Astrocyte of the spinal cord (primary cell): ENCODE measurements at regions not wholly inside any gene's neighbourhood (a gene's known extent, or its start where the extent isn't known, plus 50 kb on each side); places are given as distances from the start of the nearest gene placed in this dataset.
"Not testable (repeated sequence)": the region's sequence is repeated elsewhere in the genome, so short reads cannot be mapped to it uniquely, and the experiment has no call there.

Source experiments
- DNase-seq: peaks from one replicate; pipeline ENCODE4 v3.0.0; 2011; ENCODE audit warnings: low read depth, low spot score
- H3K4me3 ChIP-seq: 2 replicates; pipeline ENCODE4 v1.5.1; 2011; ENCODE audit warnings: low read depth, mild to moderate bottlenecking, low read length, moderate library complexity
- in situ Hi-C: cut with HindIII; loops from 2 replicates; pipeline ENCODE4 v1.10.0; 2017; ENCODE audit warnings: low sequenced_read_pairs
- TF ChIP-seq, protein P1 (sequence below): IDR thresholded peaks from 2 replicates; pipeline ENCODE4 v1.5.1; 2012; ENCODE audit warnings: low read depth, mild to moderate bottlenecking, low read length, inconsistent platforms

DNA sequence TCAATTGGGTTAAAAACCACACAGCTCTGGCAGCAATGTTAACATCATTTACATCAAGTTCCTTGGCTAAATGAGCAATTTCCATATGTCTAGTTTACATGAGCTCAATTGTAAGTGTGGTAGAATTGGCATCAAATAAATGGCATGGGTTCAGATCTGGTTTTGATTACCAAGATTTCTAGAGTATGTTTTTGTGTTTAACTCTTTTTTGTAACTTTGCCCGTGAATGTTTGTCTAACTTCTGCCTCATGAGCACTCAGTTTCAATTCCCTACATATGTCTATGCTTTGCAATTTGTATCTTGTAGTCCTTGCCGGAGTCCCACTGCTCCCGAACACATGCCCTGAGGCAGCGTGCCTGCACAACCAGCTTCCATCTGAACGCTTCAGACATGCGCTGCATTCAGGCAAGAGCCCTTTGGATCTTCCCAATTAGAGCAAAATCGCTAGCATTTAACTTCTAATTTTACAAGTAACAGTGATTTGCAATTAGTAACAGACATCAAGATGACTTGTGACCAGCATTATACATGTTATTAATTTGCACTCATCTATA is 644.4 kb downstream of the TRIML1 start:
- TF ChIP-seq, protein P1, sequence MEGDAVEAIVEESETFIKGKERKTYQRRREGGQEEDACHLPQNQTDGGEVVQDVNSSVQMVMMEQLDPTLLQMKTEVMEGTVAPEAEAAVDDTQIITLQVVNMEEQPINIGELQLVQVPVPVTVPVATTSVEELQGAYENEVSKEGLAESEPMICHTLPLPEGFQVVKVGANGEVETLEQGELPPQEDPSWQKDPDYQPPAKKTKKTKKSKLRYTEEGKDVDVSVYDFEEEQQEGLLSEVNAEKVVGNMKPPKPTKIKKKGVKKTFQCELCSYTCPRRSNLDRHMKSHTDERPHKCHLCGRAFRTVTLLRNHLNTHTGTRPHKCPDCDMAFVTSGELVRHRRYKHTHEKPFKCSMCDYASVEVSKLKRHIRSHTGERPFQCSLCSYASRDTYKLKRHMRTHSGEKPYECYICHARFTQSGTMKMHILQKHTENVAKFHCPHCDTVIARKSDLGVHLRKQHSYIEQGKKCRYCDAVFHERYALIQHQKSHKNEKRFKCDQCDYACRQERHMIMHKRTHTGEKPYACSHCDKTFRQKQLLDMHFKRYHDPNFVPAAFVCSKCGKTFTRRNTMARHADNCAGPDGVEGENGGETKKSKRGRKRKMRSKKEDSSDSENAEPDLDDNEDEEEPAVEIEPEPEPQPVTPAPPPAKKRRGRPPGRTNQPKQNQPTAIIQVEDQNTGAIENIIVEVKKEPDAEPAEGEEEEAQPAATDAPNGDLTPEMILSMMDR: no peak
- in situ Hi-C loops: no loop called here
- H3K4me3 ChIP-seq: no peak overlapping the region
- DNase-seq: no peak

DNA sequence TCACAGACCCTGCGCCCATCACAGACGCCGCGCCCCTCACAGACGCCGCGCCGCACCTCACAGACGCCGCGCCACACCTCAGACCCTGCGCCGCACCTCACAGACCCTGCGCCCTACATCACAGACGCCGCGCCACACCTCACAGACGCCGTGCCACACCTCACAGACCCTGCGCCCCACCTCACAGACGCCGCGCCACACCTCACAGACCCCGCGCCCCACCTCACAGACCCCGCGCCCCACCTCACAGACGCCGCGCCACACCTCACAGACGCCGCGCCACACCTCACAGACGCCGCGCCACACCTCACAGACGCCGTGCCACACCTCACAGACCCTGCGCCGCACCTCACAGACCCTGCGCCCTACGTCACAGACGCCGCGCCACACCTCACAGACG is 657.4 kb downstream of the TRIML1 start:
- DNase-seq, in situ Hi-C loops, H3K4me3 ChIP-seq: not testable (repeated sequence)

DNA sequence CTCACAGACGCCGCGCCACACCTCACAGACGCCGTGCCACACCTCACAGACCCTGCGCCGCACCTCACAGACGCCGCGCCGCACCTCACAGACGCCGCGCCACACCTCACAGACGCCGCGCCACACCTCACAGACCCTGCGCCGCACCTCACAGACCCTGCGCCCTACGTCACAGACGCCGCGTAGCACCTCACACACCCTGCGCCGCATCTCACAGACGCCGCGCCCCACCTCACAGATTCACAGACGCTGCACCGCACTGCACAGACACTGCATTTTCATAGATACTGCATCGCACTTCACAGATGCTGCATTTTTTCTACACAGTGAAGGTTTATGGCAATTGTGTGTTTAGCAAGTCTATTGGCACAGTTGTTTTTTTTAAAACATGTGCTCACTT is 657.8 kb downstream of the TRIML1 start:
- in situ Hi-C loops, H3K4me3 ChIP-seq, DNase-seq: not testable (repeated sequence)

DNA sequence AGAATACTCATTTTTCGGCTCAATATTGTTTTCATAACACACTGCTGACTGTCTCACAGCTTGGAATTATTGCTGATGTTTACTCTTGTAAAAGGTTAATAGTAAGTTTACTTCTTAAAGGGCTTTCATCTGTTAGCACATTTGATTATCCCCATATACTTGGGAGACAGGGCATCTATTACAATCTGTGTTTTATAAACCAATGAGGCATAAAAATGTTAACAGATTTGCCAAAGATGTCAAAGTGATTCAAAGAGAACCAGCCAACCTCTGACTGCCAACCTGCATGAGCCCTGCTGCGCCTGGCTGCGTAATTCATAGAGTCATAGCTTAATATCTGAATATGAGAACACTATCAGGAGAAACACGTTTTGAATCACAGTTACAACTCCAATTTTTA is 665.6 kb downstream of the TRIML1 start:
- in situ Hi-C loops: no loop called here
- no peak overlapping the region for H3K4me3 ChIP-seq
- TF ChIP-seq, protein P1: no peak
- DNase-seq: no peak

DNA sequence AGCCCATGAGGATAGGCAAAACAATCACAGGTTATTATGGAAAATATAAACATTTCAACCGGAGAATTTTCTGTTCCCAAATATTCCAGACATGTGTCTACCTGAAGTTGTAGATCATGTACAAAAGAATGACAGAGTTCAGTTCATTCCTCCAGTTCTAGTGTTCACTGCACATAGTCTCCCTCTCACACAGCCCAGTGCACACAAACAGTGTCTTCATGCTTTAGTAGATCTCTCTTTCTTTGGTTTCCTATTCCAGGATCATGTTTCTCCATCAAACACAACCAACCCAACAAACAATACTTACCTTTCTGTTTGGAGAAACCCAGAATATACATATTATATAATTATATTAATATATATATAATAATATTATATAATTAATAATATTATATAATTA is 671.9 kb downstream of the TRIML1 start:
- no peak overlapping the region for H3K4me3 ChIP-seq
- TF ChIP-seq, protein P1: no peak
- in situ Hi-C loops: no loop called here
- no peak for DNase-seq

DNA sequence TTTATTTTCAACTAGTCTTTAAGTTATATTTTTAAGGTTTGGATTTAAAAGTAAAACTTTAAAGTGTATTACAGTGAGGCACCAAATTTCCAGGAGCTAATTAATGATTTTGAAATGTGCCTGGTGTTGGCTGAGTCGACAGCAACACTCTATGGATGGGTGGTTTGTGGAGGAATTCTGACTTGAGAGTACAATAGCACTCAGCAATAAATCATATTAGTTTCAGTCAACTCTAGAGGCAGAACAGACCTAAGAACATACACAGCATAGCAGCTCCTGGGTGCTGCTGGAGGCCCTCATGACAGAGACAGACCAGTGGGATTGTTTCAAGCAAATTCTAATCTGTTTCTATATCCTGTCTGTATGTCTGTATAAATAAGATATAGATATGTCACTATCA is 673.4 kb downstream of the TRIML1 start:
- in situ Hi-C loops: no loop called here
- no peak for DNase-seq
- no peak overlapping the region for H3K4me3 ChIP-seq
- TF ChIP-seq, protein P1: no peak

DNA sequence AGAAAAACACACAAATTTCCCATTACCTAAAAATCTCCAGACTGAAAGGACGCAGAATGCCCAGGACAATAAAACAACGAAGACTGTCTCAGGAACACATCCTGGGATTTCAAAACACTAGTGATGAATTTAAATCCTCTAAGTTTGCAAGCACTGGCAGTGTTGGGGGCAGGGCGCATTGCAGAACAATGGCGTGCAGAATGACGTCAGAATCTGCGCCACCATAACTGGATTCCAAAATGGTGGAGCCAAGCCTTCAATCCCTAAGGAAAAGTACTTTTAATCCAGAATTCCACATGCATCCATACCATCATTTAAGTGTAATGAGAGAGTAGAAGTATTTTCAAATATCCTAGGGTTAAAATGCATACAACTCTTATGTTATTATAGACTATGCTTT is 679.1 kb downstream of the TRIML1 start:
- no peak overlapping the region for H3K4me3 ChIP-seq
- in situ Hi-C loops: no loop called here
- DNase-seq: no peak
- TF ChIP-seq, protein P1: no peak

DNA sequence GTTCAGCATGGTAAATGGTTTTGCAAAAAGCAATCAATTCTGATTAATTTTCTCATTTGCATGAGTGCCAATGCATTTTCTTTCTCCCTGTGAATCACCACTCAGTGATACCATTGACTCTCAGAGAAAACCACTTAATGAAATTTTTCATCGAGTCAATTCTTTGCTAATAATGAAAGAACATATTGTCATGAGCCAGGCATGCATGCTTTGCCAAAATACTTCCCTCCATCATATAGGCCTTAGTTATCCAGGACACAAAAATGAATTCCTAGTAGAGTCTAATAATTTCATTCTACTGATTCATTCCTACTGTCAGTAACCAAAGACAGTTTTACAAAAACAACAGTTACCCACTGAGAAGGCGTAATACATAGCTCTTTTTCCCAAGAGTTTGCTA is 680.0 kb downstream of the TRIML1 start:
- in situ Hi-C loops: no loop called here
- DNase-seq: no peak
- TF ChIP-seq, protein P1: no peak
- H3K4me3 ChIP-seq: no peak overlapping the region
